ENCODE measurements at regions not wholly inside any gene's neighbourhood (a gene's known extent, or its start where the extent isn't known, plus 50 kb on each side); places are given as distances from the start of the nearest gene placed in this dataset.
"Not testable (repeated sequence)": the region's sequence is repeated elsewhere in the genome, so short reads cannot be mapped to it uniquely, and the experiment has no call there.

- not testable (repeated sequence) for TF ChIP-seq POLR2A, CTCF (IDR thresholded peaks at IDR 0.05)
Observed at GRCh38 chr3:194264631-194265504, 86.3 kb downstream of the CPN2 start.
